ENCODE measurements at regions not wholly inside any gene's neighbourhood (a gene's known extent, or its start where the extent isn't known, plus 50 kb on each side); places are given as distances from the start of the nearest gene placed in this dataset.

GRCh38 chr15:62610265-62610869 is 432.2 kb upstream of the TPM1 start:
- DNase-seq, result no peak
- no peaks in the 10 kb centered on the region for H3K36me3 Mint-ChIP-seq (ENCODE audit: low read depth)
- H3K27me3 Mint-ChIP-seq (ENCODE audit: low read depth, poor library complexity), result peaks cover 6% of the 10 kb centered on the region
- peaks cover 22% of the 10 kb centered on the region for H3K4me1 Mint-ChIP-seq
- TF ChIP-seq CTCF (IDR thresholded peaks at IDR 0.05), result no peak
- H3K27ac Mint-ChIP-seq, result no peak overlapping the region
- H3K9me3 Mint-ChIP-seq, result no peaks in the 10 kb centered on the region
- H3K4me3 Mint-ChIP-seq, result no peak overlapping the region

- no peak for DNase-seq
- Mint-ChIP-seq H3K27ac (no peak overlapping the region), H3K4me1 (peaks cover 22% of the 10 kb centered on the region), H3K27me3 (ENCODE audit: low read depth, poor library complexity) (peaks cover 6% of the 10 kb centered on the region), H3K36me3 (ENCODE audit: low read depth) (no peaks in the 10 kb centered on the region), H3K9me3 (no peaks in the 10 kb centered on the region), H3K4me3 (no peak overlapping the region)
- TF ChIP-seq CTCF (IDR thresholded peaks at IDR 0.05), result no peak
Measured at GRCh38 chr15:62611002-62611401, 431.5 kb upstream of the TPM1 start.

GRCh38 chr15:62612183-62612733 is 430.3 kb upstream of the TPM1 start:
- no peaks in the 10 kb centered on the region for H3K9me3 Mint-ChIP-seq
- H3K4me1 Mint-ChIP-seq, result peaks cover 14% of the 10 kb centered on the region
- peaks cover 6% of the 10 kb centered on the region for H3K27me3 Mint-ChIP-seq (ENCODE audit: low read depth, poor library complexity)
- H3K27ac Mint-ChIP-seq, result no peak overlapping the region
- H3K4me3 Mint-ChIP-seq, result no peak overlapping the region
- TF ChIP-seq CTCF (IDR thresholded peaks at IDR 0.05), result no peak
- no peak for DNase-seq
- no peaks in the 10 kb centered on the region for H3K36me3 Mint-ChIP-seq (ENCODE audit: low read depth)

- no peak for TF ChIP-seq CTCF (IDR thresholded peaks at IDR 0.05)
- peaks cover 14% of the 10 kb centered on the region for H3K4me1 Mint-ChIP-seq
- peaks cover 6% of the 10 kb centered on the region for H3K27me3 Mint-ChIP-seq (ENCODE audit: low read depth, poor library complexity)
- H3K36me3 Mint-ChIP-seq (ENCODE audit: low read depth), result no peaks in the 10 kb centered on the region
- H3K9me3 Mint-ChIP-seq, result no peaks in the 10 kb centered on the region
- no peak for DNase-seq
- no peak overlapping the region for H3K27ac Mint-ChIP-seq
- no peak overlapping the region for H3K4me3 Mint-ChIP-seq
Measured at GRCh38 chr15:62612771-62613170, 429.8 kb upstream of the TPM1 start.

GRCh38 chr15:62616746-62617145 is 425.8 kb upstream of the TPM1 start:
- Mint-ChIP-seq H3K36me3 (ENCODE audit: low read depth) (no peaks in the 10 kb centered on the region), H3K4me3 (no peak overlapping the region), H3K4me1 (peaks cover 5% of the 10 kb centered on the region), H3K27me3 (ENCODE audit: low read depth, poor library complexity) (peaks cover 3% of the 10 kb centered on the region), H3K27ac (no peak overlapping the region), H3K9me3 (no peaks in the 10 kb centered on the region)
- no peak for DNase-seq
- no peak for TF ChIP-seq CTCF (IDR thresholded peaks at IDR 0.05)

GRCh38 chr15:62617741-62618140 is 424.8 kb upstream of the TPM1 start:
- no peak for TF ChIP-seq CTCF (IDR thresholded peaks at IDR 0.05)
- Mint-ChIP-seq H3K9me3 (no peaks in the 10 kb centered on the region), H3K27ac (peak overlapping the region; percentile 3), H3K27me3 (ENCODE audit: low read depth, poor library complexity) (peaks cover 3% of the 10 kb centered on the region), H3K36me3 (ENCODE audit: low read depth) (no peaks in the 10 kb centered on the region), H3K4me1 (peaks cover 5% of the 10 kb centered on the region), H3K4me3 (no peak overlapping the region)
- no peak for DNase-seq
